Myocyte (in vitro differentiated cells): ENCODE measurements at regions not wholly inside any gene's neighbourhood (a gene's known extent, or its start where the extent isn't known, plus 50 kb on each side); places are given as distances from the start of the nearest gene placed in this dataset.
"Not testable (repeated sequence)": the region's sequence is repeated elsewhere in the genome, so short reads cannot be mapped to it uniquely, and the experiment has no call there.

ENCODE experiments used
- DNase-seq: peaks from one replicate; pipeline ENCODE4 v3.0.0-alpha.2; 2012; ENCODE audit warnings: low read depth

DNA sequence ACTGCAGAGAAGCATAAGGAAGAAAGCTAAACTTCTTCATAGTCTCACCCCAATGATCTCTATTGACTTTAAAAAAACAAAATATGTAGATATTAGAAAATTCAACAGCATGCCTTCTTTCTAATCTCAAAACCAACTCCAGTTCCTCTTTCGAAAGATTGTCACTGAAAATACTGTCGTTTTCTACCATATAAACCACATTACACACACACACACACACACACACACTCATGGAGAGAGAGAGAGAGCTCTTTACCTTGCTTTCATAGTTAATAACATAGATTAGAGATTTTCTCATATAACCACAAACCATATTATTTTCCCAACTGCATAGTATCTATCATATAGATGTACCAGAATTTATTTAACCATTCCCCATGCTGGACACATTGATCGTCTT, 296.2 kb upstream of the MGMT start:
- no peak for DNase-seq

DNA sequence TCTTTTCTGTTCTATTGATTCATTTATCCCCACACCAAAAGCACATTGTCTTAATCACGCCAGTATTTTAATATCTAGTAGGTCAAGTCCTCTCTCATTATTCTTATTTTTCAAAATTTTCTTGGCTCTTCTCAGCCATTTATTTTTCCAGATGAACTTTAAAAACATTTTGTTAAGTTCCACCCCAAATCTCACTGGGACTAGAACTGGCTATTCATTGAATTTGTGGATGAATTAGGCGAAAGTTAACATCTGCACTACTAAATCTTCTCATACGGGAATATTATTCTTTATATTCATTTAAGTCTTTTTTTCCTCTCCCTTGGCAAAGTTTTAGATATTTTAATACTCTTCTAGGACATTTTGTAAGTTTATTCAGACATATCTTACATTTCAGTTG, 295.2 kb upstream of the MGMT start:
- no peak for DNase-seq

DNA sequence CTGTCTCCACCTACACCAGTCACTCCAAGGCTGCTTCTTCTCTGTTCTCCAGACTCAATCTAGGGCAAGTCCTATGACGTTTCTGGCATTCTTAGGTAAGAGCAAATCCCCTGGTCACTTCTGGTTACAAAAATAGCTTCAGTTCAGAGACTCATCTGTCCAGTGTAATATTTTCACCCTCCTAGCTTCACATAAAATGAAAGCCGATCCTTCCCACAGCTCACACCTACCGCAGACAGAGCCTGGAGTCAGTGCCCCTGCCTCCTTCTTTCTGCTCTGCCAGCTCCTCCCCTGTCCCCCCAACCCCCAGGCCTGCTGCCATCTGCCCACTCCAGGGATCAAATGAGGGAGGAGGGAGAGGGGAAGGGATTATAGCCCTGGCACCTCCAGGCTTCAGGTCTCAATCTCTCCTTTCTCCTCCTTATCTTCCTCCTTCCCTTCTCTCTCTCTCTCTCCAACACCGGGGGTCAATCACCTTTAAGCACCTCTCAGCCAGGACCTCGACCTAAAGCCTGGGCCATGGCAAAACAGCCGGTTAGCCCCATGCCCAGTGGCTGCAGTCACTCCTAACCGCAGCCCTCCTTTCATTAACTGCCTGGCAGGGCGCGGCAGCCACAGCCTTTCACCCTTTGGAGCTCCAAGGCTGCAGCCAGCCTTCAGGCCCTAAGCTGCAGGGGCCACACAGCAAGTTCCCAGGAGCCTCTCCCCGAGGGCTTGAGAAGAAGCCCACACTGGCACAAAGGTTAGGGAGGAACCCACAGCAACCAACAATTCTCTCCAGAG, 292.6 kb upstream of the MGMT start:
- no peak for DNase-seq

DNA sequence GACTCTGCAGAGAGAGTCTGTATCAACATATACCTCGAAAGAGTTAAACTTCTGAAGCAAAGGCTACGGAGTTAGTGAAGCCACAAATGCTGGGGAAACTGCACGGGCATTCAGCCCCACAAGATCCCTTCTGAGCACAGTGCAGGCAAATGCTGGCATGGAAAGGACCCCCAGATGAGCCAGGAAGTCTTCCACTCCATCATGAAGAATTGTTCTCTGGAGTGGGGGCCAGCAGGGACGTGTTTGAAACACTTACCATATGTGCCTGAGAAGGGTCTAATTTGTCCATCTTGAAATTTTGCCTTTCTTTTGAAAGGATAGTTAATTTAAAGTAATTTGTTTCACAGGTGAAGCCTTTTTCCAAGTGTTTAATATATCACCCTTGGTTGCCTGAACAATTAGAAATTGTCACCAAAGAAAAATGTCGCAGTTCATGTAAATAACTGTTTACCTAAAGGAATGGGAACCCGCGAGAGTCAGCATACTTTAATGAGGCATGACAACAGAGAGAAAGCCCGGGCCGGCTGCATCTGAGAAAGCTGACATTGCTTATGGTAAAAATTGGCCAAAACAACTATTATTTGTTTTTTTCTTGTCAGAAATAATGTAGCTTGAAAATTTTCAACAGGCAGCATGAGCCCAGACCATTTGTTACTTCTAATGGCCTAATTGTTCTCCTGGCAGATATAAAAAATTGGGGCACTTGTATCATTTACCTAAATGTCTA, 287.6 kb upstream of the MGMT start:
- DNase-seq: no peak

DNA sequence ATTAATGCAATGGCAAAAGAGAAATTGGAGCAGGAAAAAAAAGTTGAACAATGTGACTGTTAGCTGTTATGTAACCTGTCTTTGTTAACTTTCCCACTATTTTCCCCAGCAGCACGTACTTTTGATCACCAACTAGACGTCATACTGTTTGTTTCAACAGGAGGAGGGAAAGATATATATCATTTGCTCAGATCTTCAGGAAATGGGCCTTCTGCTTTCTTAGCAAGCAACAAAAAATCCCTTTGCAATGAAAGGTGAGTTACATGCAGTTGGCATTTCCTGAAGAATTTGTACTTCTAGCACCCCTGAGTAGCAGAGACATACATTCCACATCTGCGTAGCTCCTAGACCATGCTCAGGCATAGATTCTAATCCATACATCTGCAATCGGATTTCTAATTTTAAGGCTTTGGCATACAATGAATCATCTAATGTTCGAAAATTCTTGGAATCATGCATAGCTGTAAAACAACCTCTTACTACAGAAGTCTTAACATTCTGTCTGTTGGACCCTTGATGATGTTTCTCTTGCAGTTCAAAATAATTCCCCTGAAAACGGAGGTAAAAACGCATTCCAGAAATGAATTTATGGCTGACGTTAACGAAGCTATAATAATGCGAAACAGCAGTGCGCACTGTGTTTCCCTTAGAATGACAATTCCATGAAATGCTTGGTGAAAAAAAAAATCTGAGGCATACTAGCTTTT, 286.9 kb upstream of the MGMT start:
- no peak for DNase-seq

DNA sequence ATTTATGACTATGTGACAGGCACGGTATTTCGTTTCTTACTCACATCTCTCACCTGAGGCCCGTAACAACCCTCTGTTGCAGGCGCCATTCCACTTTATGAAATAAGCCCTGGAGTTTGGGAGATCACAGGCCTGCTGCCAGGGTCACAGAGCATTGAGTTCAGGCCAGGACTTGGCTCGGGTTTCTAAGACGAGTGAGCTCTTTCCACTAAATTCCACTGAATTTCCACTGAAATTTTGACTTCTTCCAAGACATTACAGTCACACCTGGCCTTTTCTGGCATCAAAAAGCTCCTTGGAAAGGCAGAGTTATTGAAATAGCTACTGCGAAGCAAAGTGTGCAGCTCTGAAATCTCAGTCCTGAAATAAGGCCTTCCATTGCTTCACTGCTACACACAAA, 282.8 kb upstream of the MGMT start:
- DNase-seq: no peak

DNA sequence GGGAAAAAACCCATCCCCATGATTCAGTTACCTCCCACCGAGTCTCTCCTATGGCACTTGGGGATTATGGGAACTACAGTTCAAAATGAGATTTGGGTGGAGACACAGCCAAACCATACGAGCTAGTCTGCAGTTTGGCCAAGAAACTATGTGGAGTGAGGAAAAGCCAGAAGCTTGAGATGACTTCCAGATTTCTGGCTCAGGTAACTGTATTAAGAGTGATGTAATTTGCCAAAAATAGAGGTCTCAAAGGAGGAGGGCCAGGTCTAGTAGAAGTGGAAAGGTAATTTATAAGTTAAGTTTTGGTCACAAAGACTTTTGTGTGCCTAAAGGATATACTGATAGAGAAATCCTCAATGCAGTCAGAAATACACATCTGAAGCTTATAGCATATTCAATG, 279.7 kb upstream of the MGMT start:
- no peak for DNase-seq

DNA sequence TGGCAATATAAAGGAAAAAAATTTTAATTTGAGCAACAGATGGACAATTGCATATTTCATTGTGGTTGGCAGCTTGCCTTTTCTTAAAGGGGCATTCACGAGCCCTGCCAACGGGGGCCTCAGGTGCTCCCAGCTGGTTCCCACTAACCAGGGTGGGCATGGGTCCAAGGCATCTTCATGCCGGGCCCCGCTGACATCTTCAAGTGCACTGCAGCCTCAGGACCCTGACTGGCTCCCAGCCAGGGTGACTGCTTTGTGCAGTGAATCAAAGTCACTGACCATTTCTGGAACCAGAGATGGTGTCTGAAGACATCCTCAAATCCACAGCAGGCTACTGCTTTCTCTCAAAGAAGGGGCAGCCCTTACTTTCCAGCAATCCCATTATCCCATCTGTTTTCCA, 275.2 kb upstream of the MGMT start:
- DNase-seq: no peak

DNA sequence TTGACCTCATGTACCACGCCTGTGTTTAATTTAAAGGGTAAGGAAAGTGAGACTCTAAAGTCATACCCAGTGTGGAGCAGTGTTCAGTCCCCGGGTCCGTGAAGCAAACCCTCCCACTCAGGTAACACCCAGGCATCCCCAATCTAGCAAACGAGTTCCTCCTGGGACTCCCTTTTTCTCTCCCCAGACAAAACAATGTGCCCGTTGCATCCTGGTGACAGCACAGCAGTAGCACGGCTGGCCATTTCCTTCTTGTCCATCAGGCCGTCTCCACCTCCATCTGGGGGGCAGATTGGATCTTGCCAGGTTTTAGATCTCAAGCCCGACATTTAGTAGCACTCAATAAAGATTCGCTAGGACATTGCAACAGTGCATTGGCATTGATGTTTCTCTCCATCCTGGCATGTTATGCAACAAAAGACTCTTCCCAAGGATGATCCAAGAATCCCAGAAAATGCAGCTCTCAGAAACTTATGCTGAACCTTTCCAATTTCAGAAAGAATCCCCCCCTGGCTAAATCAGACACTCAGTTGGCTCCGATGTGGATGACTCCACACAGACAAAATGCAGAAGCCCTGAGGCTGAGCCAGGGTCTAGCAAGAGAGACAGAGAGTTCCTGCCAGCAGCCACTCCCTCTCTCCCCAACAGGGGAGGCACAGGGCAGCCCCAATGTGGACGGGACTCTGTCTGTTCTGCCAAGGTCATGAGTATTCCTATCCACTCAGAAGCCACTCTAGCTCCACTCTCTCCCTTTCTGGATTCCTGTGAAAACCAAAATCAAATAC, 274.5 kb upstream of the MGMT start:
- no peak for DNase-seq

DNA sequence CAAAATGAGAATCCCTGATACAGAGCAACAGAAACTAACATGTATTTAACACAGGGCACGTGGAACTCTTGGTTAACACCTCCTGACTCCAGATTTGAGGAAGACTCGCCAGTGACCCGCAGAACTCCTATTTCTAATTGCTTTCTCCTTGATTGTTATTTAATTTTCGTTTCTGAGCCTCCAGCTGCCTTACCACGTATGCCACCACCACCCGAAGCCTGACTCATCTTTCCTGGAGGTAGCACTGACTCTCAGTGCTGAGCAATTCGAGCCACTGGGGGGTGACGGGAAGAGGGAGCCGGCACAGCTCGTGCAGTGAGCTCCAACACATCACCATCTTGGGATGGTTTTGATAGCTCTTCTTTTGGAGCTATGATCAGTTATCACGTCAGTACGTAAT, 273.9 kb upstream of the MGMT start:
- DNase-seq: no peak

DNA sequence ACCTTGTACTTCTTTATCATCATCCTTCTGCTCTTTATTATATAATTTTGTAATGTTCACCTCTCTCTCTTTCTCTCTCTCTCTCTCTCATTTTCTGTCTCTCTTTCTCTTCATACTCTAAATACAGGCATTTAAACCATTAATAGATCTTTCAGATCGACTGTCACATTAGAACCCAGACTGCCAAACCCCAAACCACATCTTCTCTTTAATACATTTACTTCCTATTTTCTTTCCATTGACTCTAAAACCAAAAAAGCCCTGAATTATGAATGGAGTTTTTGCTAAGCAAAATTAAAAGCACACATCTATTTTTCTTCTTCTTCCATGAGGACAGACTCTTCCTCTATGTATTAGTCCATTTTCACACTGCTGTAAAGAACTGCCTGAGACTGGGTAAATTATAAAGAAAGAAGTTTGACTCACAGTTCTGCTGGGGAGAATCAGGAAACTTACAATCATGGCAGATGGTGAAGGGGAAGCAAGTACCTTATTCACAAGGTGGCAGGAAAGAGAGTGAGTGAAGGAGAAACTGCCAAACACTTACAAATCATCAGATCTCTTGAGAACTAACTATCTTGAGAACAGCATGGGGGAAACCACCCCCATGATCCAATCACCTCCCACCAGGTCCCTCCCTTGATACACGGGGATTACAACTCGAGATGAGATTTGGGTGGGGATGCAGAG, 272.7 kb upstream of the MGMT start:
- no peak for DNase-seq

DNA sequence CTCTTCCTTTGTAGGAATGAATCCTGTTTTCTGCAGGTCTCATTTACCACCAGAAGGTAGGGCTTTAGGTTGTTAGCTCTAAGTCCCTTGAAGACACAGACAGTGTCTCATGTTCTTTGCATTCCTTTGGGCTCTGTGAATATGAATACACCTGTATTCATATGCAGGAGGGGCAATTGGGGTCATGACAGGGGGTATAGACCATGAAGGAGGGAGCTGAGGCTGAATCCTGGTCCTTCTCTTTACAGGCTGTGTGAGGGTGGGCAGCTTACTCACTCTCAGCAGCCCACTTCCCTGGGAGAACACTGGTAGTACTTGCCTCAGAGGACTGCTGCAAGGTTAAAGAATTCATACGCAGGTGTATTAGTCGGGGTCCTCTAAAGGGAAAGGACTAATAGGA, 267.2 kb upstream of the MGMT start:
- no peak for DNase-seq

DNA sequence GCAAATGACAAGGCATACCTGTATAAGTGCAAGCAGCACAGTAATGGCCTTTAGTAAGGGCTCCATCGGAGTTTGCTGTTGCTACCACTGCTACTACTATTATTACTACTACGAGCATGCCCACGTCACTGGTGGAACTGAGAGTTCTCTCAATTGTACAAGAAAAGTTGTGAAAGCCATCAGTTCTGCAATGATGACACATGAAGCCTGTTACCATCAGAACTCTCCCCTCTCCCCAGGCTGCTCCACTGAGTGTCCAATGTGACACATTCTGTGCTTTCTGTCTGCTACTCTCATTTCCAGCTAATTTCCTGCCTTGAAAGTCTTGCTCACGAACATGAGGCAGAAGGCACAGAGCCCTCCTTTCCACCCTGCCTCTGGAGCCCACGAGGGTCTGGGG, 263.2 kb upstream of the MGMT start:
- DNase-seq: no peak

DNA sequence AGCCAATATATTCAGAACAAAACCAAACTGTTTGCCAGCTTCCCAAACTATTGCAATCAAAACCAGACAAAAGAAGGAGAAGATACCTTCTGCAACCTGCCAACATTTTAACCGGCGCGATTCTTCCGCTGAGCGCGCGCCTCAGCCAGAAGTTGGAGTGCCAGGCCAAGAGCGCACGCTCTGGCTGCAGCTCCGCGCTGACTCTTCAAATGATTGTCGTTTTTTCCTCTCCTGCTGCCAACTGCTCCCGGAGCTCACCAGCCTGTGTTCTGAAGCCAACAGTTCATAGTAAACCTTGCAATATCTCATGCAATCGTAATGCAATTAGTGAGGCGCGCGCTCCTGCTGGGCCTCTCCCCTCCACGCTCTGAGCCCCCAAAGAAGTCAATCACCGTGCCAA, 259.7 kb upstream of the MGMT start:
- DNase-seq: no peak

DNA sequence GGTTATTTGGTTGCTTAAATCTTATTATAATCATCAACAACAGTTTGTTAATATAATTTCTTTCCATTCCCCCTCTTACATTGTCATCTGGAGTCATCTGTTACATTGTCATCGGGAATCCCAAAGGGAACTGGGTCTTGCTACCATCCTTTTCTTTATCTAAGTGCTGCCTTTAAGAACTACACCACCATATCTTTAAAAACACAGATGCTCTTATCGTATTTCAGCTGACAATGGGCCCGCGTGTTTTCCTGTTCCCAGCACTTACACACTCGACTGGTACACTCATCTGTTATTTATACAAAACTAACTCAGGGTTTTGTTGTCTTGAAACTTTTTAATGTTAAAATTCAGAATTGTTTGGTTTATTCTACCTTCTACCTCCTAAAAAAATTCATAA, 256.2 kb upstream of the MGMT start:
- no peak for DNase-seq

DNA sequence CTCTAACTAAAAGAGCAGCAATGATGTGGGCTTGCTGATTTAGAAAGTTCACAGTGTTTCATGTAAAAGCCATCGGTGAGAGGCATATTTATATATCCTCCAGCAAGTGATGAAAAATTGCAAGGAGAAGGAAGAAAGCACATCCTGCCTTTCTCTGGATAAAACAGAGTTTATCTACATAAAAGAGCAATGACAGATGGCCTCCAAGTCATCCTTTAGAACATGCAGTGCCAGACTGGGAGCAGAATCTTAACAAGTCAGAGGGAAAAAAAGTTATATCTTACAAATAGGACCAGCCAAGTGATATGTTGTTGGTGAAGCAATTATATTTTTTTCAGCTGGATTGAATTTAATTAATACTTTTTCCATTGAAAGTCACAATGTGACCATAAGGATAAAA, 253.8 kb upstream of the MGMT start:
- DNase-seq: no peak

DNA sequence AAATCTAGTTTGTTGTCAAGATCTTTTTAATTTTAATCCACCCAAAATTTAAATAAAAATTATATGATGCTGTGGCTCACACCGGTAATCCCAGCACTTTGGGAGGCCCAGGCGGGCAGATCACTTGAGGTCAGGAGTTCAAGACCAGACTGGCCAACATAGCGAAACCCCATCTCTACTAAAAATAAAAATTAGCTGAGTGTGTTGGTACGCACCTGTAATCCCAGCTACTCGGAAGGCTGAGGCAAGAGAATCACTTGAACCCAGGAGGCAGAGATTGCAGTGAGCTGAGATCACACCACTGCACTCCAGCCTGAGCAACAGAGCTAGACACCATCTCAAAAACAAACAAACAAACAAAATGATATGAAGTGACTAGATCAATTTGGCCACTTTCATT, 253.0 kb upstream of the MGMT start:
- DNase-seq: not testable (repeated sequence)

DNA sequence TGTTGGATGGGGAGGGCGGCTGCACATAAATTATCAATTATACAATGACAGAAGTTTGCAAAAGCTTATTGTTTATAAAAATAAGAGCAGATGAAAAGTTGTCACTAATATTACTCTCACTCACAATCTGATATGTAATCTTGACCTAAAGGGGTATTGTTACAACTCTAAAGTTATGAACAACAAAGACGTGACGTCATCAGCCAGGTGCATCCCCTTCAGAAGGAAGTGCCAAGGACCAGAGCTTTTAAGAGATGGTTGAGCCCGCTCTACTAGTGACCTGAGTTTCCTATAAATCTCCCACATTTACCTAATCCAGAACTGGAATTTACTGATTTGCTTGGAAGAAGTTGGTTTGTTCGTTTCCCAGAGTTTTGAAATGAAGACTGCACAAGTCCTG, 247.7 kb upstream of the MGMT start:
- no peak for DNase-seq

DNA sequence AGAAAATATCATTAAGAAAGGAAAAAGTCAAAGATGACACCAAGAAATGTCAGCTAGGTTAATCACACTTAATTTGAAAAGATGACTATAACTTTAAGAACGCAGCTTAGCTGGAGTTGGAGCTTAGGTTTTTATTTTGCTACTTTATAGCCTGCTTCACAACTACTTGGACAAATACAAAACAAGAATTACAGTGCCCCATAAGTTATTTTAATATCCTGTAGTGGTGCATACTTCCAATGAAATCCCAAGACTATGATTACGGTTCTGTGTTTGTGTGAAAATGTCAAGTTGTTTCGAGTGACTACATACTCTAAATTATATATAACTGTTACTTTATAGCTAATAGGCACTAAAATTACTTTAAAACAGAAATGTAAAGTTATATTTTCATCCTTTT, 244.6 kb upstream of the MGMT start:
- DNase-seq: no peak

DNA sequence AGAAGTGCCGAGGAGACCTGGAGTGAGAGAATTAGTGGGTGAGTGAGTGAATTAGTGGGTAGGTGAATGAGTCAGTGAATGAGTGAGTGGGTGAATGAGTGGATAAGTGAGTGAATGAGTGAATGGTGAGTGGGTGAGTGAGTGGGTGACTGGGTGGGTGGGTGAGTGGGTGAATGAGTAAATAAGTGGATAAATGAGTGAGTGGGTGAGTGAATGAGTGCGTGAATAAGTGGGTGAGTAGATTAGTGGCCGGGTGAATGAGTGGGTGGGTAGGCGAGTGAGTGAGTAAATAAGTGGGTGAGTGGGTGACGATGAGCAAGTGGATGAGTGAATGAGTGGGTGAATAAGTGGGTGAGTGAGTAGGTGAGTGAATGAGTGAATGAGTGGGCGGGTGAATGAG, 243.7 kb upstream of the MGMT start:
- no peak for DNase-seq

DNA sequence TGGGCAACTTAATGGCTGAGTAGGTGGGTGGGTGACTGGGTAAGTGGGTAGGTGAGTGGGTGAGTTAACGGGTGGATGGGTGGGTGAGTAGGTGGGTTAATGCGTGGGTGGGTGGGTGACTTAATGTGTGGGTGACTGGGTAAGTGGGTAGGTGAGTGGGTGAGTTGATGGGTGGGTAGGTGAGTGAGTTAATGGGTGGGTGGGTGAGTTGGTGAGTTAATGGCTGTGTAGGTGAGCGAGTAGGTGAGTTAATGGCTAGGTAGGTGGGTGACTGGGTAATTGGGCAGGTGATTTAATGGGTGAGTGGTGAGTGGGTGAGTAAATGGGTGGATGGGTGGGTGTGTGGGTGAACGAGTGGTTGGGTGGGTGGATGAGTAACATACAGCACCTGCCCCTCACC, 243.0 kb upstream of the MGMT start:
- DNase-seq: no peak
